GM21423 (cell line): ENCODE measurements at regions not wholly inside any gene's neighbourhood (a gene's known extent, or its start where the extent isn't known, plus 50 kb on each side); places are given as distances from the start of the nearest gene placed in this dataset.

Experiments used
- ATAC-seq: cut with Tn5 transposase; IDR thresholded peaks from one replicate; pipeline ENCODE4 v1.9.1; 2021; ENCODE audit warnings: mild to moderate bottlenecking, moderate library complexity; ENCODE audit not compliant: unreplicated experiment

GRCh38 chr2:16117791-16118610 is 177.7 kb downstream of the MYCN start:
- ATAC-seq, result no peak

GRCh38 chr2:16117021-16117700 is 176.8 kb downstream of the MYCN start:
- ATAC-seq, result no peak

- ATAC-seq, result no peak
Observed at GRCh38 chr2:16115881-16116830, 175.8 kb downstream of the MYCN start.

- no peak for ATAC-seq
Observed at GRCh38 chr2:16115291-16115690, 174.9 kb downstream of the MYCN start.

- ATAC-seq, result no peak
Observed at GRCh38 chr2:16114836-16115235, 174.5 kb downstream of the MYCN start.

GRCh38 chr2:16114070-16114469 is 173.7 kb downstream of the MYCN start:
- ATAC-seq, result no peak

- no peak for ATAC-seq
Observed at GRCh38 chr2:16113568-16113967, 173.2 kb downstream of the MYCN start.

- ATAC-seq, result no peak
Observed at GRCh38 chr2:16112972-16113560, 172.7 kb downstream of the MYCN start.

- ATAC-seq, result no peak
Observed at GRCh38 chr2:16112251-16112971, 172.1 kb downstream of the MYCN start.

- no peak for ATAC-seq
Observed at GRCh38 chr2:16111838-16112210, 171.5 kb downstream of the MYCN start.

GRCh38 chr2:16109821-16110310 is 169.5 kb downstream of the MYCN start:
- ATAC-seq, result no peak

GRCh38 chr2:16109368-16109820 is 169.0 kb downstream of the MYCN start:
- ATAC-seq, result no peak

- no peak for ATAC-seq
Observed at GRCh38 chr2:16107246-16107645, 166.9 kb downstream of the MYCN start.

- no peak for ATAC-seq
Observed at GRCh38 chr2:16106619-16107018, 166.3 kb downstream of the MYCN start.

- no peak for ATAC-seq
Observed at GRCh38 chr2:16105669-16106281, 165.4 kb downstream of the MYCN start.

- no peak for ATAC-seq
Observed at GRCh38 chr2:16104949-16105668, 164.8 kb downstream of the MYCN start.

GRCh38 chr2:16104315-16104948 is 164.1 kb downstream of the MYCN start:
- no peak for ATAC-seq

- no peak for ATAC-seq
Observed at GRCh38 chr2:16103614-16104314, 163.4 kb downstream of the MYCN start.
